HepG2 (cell line): ENCODE measurements at regions not wholly inside any gene's neighbourhood (a gene's known extent, or its start where the extent isn't known, plus 50 kb on each side); places are given as distances from the start of the nearest gene placed in this dataset.
A peak's percentile ranks its signal among the peaks of the same experiment; 100 is the strongest.

ENCODE experiments used
- ATAC-seq: fragments of 200-7000 bp; cut with Tn5 transposase; 3 replicates; pipeline ENCODE4 v1.9.1; 2020; ENCODE audit warnings: mild to moderate bottlenecking, moderate library complexity
- BruUV-seq: library from RNA; stranded (reverse); fragments of 400-500 nt; replicated peaks from 2 replicates; lab custom pipeline; 2021; lab: Mats Ljungman, UMichigan
- CTCF ChIA-PET: fragments of 300-600 bp; formaldehyde crosslinking; extraction: SDS; loops from one replicate; lab custom pipeline; 2021; ENCODE audit warnings: low total read pairs, inconsistent platforms, low intra/inter-chr PET ratio; lab: Yijun Ruan, JAX
- POLR2A ChIA-PET: fragments of 350-600 bp; sonication (Branson Sonifier 250); formaldehyde crosslinking; loops from one replicate; lab custom pipeline; 2020; ENCODE audit warnings: antibody characterized with exemption, inconsistent platforms; lab: Yijun Ruan, JAX
- DNase-seq: peaks from one replicate; pipeline ENCODE4 v3.0.0-alpha.2; 2015; ENCODE audit warnings: low spot score
- FAIRE-seq: peaks from 3 replicates; lab custom pipeline; 2011; peaks lifted over from hg19 to GRCh38; lab: Jason Lieb, UNC
- H2AFZ ChIP-seq: one replicate; pipeline ENCODE4 v1.6.1; 2011; ENCODE audit warnings: low read length, inconsistent platforms
- H3K27ac ChIP-seq: fragments of 300-600 bp; 3 replicates; pipeline ENCODE4 v1.8.0; 2011; ENCODE audit warnings: mixed run types, mild to moderate bottlenecking, mixed read lengths, low read length, inconsistent platforms; ENCODE audit not compliant: insufficient read depth; ENCODE audit errors: extremely low read length
- H3K27me3 ChIP-seq, 2 experiments: fragments of 200-600 bp in 1 of 2; 2 replicates in 1 of 2; 3 replicates in 1 of 2; pipeline versions ENCODE4 v1.6.0 to v1.8.0; 2011; ENCODE audit warnings: low read length in 2 of 2, mild to moderate bottlenecking in 2 of 2, moderate library complexity in 2 of 2, inconsistent platforms in 1 of 2; ENCODE audit not compliant: insufficient read depth in 2 of 2, control insufficient read depth in 1 of 2
- H3K36me3 ChIP-seq, 2 experiments: fragments of 200-600 bp in 1 of 2; replicated peaks in 1 of 2; 2 replicates in 1 of 2; 3 replicates in 1 of 2; pipeline versions ENCODE4 v1.5.1 to v1.8.0; 2011; ENCODE audit warnings: low read length in 2 of 2, inconsistent platforms in 1 of 2; ENCODE audit not compliant: insufficient read depth in 2 of 2, control insufficient read depth in 1 of 2
- H3K4me1 ChIP-seq: 2 replicates; pipeline ENCODE4 v1.5.1; 2012; ENCODE audit warnings: low read length, inconsistent platforms; ENCODE audit not compliant: insufficient read depth
- H3K4me2 ChIP-seq: 2 replicates; pipeline ENCODE4 v1.6.0; 2011; ENCODE audit warnings: low read depth, low read length, inconsistent platforms
- H3K4me3 ChIP-seq, 3 experiments: fragments of 200-600 bp in 1 of 3; sonication (generic), shearing (Covaris generic) in 1 of 3; replicated peaks in 1 of 3; 2 replicates each; pipeline ENCODE4 v1.5.1; 2011 to 2016; ENCODE audit warnings: low read length in 3 of 3, inconsistent platforms in 2 of 3, low read depth in 2 of 3, mild to moderate bottlenecking in 2 of 3, control low read depth in 1 of 3, mixed read lengths in 1 of 3; ENCODE audit not compliant: insufficient read depth in 1 of 3
- H3K79me2 ChIP-seq: one replicate; pipeline ENCODE4 v1.6.1; 2011; ENCODE audit warnings: low read length, inconsistent platforms; ENCODE audit not compliant: insufficient read depth
- H3K9ac ChIP-seq: 2 replicates; pipeline ENCODE4 v1.6.0; 2011; ENCODE audit warnings: mild to moderate bottlenecking, low read depth, low read length, inconsistent platforms; ENCODE audit not compliant: insufficient read depth
- H3K9me3 ChIP-seq: 2 replicates; pipeline ENCODE4 v1.5.1; 2012; ENCODE audit warnings: mild to moderate bottlenecking, low read length
- H4K20me1 ChIP-seq: 2 replicates; pipeline ENCODE4 v1.6.0; 2011; ENCODE audit warnings: inconsistent platforms, mild to moderate bottlenecking, low read length, moderate library complexity; ENCODE audit not compliant: insufficient read depth
- ATF7 ChIP-seq, 2 experiments: fragments of 450-650 bp in 1 of 2; sonication (generic) in 1 of 2; formaldehyde crosslinking in 1 of 2; IDR thresholded peaks; 2 replicates each; pipeline versions ENCODE4 v1.4.0 to v1.6.1; 2016 to 2020; ENCODE audit warnings: antibody characterized with exemption in 1 of 2, mild to moderate bottlenecking in 1 of 2, missing genetic modification reagents in 1 of 2
- HMG20A ChIP-seq: IDR thresholded peaks from 2 replicates; pipeline ENCODE4 v1.6.1; 2016; ENCODE audit warnings: borderline replicate concordance
- KMT2A ChIP-seq: sonication (generic); formaldehyde crosslinking; IDR thresholded peaks from 2 replicates; pipeline ENCODE4 v1.4.0; 2020; ENCODE audit warnings: missing genetic modification reagents
- MTF1 ChIP-seq: sonication (generic); formaldehyde crosslinking; IDR thresholded peaks from 2 replicates; pipeline ENCODE4 v1.5.0; 2020; ENCODE audit warnings: missing genetic modification reagents
- TARDBP ChIP-seq: sonication (generic); formaldehyde crosslinking; IDR thresholded peaks from 2 replicates; pipeline ENCODE4 v1.8.0; 2022; ENCODE audit warnings: mild to moderate bottlenecking, missing genetic modification reagents
- TBX3 ChIP-seq: fragments of 450-650 bp; IDR thresholded peaks from 2 replicates; pipeline ENCODE4 v1.6.1; 2017; ENCODE audit warnings: antibody characterized with exemption, mild to moderate bottlenecking, inconsistent platforms, borderline replicate concordance
- TCF7L2 ChIP-seq: IDR thresholded peaks from 2 replicates; pipeline ENCODE4 v1.6.1; 2011; ENCODE audit warnings: mild to moderate bottlenecking, low read depth, low read length, moderate library complexity
- ZBTB7B ChIP-seq: sonication (generic); formaldehyde crosslinking; IDR thresholded peaks from 2 replicates; pipeline ENCODE4 v1.4.0; 2020; ENCODE audit warnings: missing genetic modification reagents
- WGBS: methylation state at CpG from one replicate; pipeline ENCODE4 v1.1.6; 2017; ENCODE audit warnings: low lambda C conversion rate; 5-methylcytosine and 5-hydroxymethylcytosine counted together
- in situ Hi-C: cut with HindIII; loops from 2 replicates; pipeline ENCODE4 v1.10.0; 2017; ENCODE audit warnings: low pct_unique_long_range_greater_than_20kb; ENCODE audit not compliant: extremely low pct_ligation_motif_present
- intact Hi-C: fragments of 100-400 bp; cut with micrococcal nuclease; formaldehyde crosslinking; loops from one replicate; pipeline ENCODE4 v1.10.0; 2022; ENCODE audit not compliant: unreplicated experiment
- TF ChIP-seq, protein P1 (sequence below): sonication (generic); IDR thresholded peaks from 2 replicates; pipeline ENCODE4 v1.6.1; 2016; ENCODE audit warnings: low read depth, borderline replicate concordance
- TF ChIP-seq, protein P2 (sequence below): sonication (generic); formaldehyde crosslinking; IDR thresholded peaks from 2 replicates; pipeline ENCODE4 v1.9.0; 2021; ENCODE audit warnings: mild to moderate bottlenecking, missing genetic modification reagents
- TF ChIP-seq, protein P3 (sequence below): sonication (generic); formaldehyde crosslinking; IDR thresholded peaks from 2 replicates; pipeline ENCODE4 v1.4.0; 2020; ENCODE audit warnings: mild to moderate bottlenecking, low read depth, missing genetic modification reagents

- Histone ChIP-seq H4K20me1 (no peaks in the 10 kb centered on the region), H3K4me3 (no peak overlapping the region), H3K36me3 (no peaks in the 10 kb centered on the region), H3K4me2 (no peak overlapping the region), H3K9ac (no peak overlapping the region), H3K9me3 (no peaks in the 10 kb centered on the region), H3K27ac (no peak overlapping the region), H3K79me2 (no peaks in the 10 kb centered on the region)
- ATAC-seq: no peak
- FAIRE-seq: no peak
- in situ Hi-C loops: no loop called here
- POLR2A ChIA-PET: no interaction called here
- BruUV-seq: no TSS peak
- TF ChIP-seq, protein P1, sequence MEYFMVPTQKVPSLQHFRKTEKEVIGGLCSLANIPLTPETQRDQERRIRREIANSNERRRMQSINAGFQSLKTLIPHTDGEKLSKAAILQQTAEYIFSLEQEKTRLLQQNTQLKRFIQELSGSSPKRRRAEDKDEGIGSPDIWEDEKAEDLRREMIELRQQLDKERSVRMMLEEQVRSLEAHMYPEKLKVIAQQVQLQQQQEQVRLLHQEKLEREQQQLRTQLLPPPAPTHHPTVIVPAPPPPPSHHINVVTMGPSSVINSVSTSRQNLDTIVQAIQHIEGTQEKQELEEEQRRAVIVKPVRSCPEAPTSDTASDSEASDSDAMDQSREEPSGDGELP: peak; percentile 28; the same call in 1 of the 2 replicates
- TF ChIP-seq HMG20A (no peak), TBX3 (no peak), KMT2A (CRISPR knock-in tag) (no peak), TCF7L2 (no peak), ATF7 (IDR thresholded peaks at IDR 0.05) (no peak), ATF7 (CRISPR knock-in tag; IDR thresholded peaks at IDR 0.05) (no peak)
- TF ChIP-seq, all 625 proteins: peak for 1
- DNase-seq: no peak
- H2AFZ ChIP-seq: no peak overlapping the region
- WGBS: 0% methylated on average over 1 of the region's 1 CpG
- intact Hi-C loops: no loop called here
- CTCF ChIA-PET: no interaction called here
- H3K27me3 ChIP-seq: peaks cover 0 to 2% of the 10 kb centered on the region in 2 experiments; a peak in 1 of 5 replicates
- no peaks in the 10 kb centered on the region for H3K4me1 ChIP-seq
Measured at GRCh38 chr5:174877987-174878386, 153.6 kb downstream of the MSX2 start.

DNA sequence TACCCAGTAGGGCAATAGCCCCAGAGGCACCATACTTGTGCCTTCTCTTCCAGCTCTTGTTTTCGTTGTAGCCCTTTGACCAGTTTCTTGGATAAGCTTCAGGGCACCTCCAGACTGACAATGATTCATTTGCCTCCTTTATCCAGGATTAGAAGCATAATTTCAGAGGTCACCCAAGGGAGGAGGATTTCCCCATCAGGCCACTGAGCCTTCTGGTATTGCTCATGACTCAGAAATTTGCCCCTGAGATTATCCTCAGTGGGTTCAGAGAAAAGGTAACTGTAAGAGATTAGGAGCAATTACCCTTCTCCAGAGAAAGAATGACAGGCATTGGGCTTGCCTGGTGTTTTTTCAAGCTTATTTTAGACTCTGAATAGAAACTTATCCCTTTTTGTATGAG, 147.9 kb downstream of the MSX2 start:
- 0% methylated on average over 1 of the region's 1 CpG for WGBS
- Histone ChIP-seq H2AFZ (no peak overlapping the region), H3K4me1 (no peaks in the 10 kb centered on the region), H4K20me1 (no peaks in the 10 kb centered on the region), H3K4me2 (no peak overlapping the region), H3K4me3 (no peak overlapping the region), H3K79me2 (no peaks in the 10 kb centered on the region), H3K27ac (no peak overlapping the region), H3K9ac (no peak overlapping the region), H3K9me3 (no peaks in the 10 kb centered on the region), H3K36me3 (no peaks in the 10 kb centered on the region), H3K27me3 (peaks cover 2 to 3% of the 10 kb centered on the region in 2 experiments; a peak in 1 of 5 replicates)
- intact Hi-C loops (no loop called here), in situ Hi-C loops (no loop called here)
- ATAC-seq (no peak), FAIRE-seq (no peak), DNase-seq (no peak)
- ChIA-PET CTCF (no interaction called here), POLR2A (no interaction called here)
- BruUV-seq: no TSS peak
- TF ChIP-seq TARDBP: no peak
- TF ChIP-seq, protein P2, sequence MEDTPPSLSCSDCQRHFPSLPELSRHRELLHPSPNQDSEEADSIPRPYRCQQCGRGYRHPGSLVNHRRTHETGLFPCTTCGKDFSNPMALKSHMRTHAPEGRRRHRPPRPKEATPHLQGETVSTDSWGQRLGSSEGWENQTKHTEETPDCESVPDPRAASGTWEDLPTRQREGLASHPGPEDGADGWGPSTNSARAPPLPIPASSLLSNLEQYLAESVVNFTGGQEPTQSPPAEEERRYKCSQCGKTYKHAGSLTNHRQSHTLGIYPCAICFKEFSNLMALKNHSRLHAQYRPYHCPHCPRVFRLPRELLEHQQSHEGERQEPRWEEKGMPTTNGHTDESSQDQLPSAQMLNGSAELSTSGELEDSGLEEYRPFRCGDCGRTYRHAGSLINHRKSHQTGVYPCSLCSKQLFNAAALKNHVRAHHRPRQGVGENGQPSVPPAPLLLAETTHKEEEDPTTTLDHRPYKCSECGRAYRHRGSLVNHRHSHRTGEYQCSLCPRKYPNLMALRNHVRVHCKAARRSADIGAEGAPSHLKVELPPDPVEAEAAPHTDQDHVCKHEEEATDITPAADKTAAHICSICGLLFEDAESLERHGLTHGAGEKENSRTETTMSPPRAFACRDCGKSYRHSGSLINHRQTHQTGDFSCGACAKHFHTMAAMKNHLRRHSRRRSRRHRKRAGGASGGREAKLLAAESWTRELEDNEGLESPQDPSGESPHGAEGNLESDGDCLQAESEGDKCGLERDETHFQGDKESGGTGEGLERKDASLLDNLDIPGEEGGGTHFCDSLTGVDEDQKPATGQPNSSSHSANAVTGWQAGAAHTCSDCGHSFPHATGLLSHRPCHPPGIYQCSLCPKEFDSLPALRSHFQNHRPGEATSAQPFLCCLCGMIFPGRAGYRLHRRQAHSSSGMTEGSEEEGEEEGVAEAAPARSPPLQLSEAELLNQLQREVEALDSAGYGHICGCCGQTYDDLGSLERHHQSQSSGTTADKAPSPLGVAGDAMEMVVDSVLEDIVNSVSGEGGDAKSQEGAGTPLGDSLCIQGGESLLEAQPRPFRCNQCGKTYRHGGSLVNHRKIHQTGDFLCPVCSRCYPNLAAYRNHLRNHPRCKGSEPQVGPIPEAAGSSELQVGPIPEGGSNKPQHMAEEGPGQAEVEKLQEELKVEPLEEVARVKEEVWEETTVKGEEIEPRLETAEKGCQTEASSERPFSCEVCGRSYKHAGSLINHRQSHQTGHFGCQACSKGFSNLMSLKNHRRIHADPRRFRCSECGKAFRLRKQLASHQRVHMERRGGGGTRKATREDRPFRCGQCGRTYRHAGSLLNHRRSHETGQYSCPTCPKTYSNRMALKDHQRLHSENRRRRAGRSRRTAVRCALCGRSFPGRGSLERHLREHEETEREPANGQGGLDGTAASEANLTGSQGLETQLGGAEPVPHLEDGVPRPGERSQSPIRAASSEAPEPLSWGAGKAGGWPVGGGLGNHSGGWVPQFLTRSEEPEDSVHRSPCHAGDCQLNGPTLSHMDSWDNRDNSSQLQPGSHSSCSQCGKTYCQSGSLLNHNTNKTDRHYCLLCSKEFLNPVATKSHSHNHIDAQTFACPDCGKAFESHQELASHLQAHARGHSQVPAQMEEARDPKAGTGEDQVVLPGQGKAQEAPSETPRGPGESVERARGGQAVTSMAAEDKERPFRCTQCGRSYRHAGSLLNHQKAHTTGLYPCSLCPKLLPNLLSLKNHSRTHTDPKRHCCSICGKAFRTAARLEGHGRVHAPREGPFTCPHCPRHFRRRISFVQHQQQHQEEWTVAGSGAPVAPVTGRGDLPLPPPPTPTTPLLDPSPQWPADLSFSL (CRISPR knock-in tag): no peak
- no peak for TF ChIP-seq ZBTB7B (CRISPR knock-in tag)
- no peak for TF ChIP-seq MTF1 (CRISPR knock-in tag)
- TF ChIP-seq, protein P3, sequence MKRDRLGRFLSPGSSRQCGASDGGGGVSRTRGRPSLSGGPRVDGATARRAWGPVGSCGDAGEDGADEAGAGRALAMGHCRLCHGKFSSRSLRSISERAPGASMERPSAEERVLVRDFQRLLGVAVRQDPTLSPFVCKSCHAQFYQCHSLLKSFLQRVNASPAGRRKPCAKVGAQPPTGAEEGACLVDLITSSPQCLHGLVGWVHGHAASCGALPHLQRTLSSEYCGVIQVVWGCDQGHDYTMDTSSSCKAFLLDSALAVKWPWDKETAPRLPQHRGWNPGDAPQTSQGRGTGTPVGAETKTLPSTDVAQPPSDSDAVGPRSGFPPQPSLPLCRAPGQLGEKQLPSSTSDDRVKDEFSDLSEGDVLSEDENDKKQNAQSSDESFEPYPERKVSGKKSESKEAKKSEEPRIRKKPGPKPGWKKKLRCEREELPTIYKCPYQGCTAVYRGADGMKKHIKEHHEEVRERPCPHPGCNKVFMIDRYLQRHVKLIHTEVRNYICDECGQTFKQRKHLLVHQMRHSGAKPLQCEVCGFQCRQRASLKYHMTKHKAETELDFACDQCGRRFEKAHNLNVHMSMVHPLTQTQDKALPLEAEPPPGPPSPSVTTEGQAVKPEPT (CRISPR knock-in tag): no peak
